ENCODE measurements at regions not wholly inside any gene's neighbourhood (a gene's known extent, or its start where the extent isn't known, plus 50 kb on each side); places are given as distances from the start of the nearest gene placed in this dataset.

DNA sequence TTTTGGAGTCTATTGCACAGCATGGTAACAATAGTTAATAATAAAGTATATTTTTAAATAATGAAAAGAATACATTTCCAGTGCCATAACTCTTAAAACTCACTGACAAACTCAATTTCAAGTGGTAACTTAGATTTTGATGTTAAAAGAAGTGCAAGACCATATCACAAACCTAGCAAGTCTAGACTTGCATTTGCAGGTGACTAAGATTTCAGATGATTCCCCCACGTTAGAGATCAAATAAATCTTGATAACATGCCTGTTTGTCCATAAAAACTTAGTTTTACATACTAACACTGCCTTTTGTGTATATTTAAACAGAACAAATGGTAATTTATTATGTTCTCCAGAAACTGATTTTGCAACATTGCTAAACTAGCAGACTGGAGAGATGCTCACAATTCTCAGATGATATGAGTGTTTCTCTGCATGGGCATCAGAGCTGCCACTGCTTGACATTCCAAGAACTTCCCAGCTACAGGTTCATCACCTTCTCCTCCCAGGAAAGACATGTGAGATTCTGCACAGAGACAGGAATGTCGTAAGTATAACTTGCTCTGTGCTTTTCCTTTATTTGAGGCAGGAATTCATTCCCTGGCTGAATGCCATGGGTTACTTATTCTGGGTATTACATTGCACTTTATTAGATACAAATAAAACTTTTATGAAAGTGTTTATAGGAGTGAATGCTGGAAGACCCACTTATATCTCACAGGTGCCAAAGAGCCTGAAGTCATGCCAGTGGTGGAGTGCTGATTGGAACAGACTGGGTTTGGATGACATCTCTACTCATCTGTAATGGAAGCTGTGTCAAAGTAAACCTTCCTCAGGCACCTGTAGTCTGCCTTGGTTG is 160.2 kb upstream of the FOXA2 start:
- no peak for DNase-seq

- DNase-seq: no peak
Measured at GRCh38 chr20:22745194-22745500, 160.8 kb upstream of the FOXA2 start.

- no peak for DNase-seq
Measured at GRCh38 chr20:22746957-22747356, 162.6 kb upstream of the FOXA2 start.

DNA sequence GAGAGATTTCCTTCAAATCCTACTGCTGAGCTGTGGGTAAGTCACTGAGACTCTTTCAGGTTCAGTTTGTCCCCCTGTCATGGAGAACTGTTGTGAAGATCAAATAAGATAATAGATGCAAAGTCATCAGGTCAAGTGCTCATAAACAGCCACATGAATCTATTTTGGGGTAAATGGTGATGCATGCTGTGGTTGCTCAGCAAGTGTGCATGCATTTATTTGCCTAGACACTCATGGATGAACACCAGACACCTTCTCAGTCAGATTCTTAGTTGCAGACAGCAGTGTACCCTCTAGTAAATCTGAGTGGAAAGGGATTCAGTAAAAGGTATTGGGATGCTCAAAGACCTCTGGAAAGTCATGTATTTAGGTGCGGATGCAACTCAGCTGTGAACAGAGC is 168.0 kb upstream of the FOXA2 start:
- DNase-seq: no peak

- DNase-seq: no peak
Measured at GRCh38 chr20:22757424-22758183, 173.2 kb upstream of the FOXA2 start.

- no peak for DNase-seq
Measured at GRCh38 chr20:22758815-22759214, 174.4 kb upstream of the FOXA2 start.

- DNase-seq: no peak
Measured at GRCh38 chr20:22762576-22763256, 178.3 kb upstream of the FOXA2 start.

- DNase-seq: no peak
Measured at GRCh38 chr20:22763257-22763906, 179.0 kb upstream of the FOXA2 start.

- no peak for DNase-seq
Measured at GRCh38 chr20:22768266-22769178, 184.2 kb upstream of the FOXA2 start.

DNA sequence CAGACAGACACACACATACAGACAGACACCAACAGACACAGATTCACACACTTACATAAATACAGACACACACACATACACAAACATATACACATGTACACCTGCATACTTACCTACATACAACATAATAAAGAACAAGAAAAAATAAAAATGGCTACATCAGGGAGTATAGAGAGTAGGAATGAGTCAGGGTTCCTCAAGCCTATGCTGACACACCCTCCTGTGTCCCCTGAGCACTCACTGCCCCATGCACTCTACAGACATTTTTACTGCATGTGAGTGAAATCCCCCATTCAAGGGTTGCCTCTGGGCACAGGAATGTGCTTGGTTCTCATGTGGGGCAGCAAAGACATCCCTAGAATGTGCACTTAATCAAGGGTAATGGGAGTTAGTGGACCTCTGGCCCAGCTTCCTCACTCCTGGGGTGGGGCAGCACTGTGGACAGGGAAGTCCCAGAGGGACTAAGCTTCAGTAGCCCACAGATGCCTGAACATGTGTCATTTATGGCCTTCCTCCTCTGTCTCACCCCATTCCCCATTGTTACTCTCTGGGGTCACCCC is 185.9 kb upstream of the FOXA2 start:
- no peak for DNase-seq

- DNase-seq: no peak
Measured at GRCh38 chr20:22771706-22772105, 187.3 kb upstream of the FOXA2 start.

GRCh38 chr20:22773344-22773743 is 189.0 kb upstream of the FOXA2 start:
- no peak for DNase-seq

- DNase-seq: no peak
Measured at GRCh38 chr20:22775256-22775655, 190.9 kb upstream of the FOXA2 start.

DNA sequence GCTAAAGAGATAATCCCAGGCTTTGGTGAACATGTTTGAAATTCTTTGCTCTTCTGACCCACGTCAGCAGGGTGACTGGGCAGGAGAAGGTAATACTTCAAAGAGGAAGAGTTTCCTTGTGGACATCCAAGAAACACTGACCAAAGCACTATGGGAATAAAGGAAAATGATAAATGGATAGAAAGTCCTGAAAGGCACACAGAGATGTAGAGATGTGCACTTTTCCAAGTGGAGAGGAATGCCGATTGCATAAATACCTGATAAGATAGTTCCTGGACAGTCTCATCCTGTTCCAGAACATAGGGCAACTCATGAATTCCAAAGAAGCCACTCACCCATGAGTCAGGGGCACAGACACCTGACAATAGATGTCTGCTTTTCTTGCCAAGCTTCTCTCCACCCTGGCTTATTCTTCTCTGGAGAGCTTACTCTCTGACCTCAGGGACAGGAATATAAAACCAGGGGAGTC is 191.3 kb upstream of the FOXA2 start:
- DNase-seq: no peak

DNA sequence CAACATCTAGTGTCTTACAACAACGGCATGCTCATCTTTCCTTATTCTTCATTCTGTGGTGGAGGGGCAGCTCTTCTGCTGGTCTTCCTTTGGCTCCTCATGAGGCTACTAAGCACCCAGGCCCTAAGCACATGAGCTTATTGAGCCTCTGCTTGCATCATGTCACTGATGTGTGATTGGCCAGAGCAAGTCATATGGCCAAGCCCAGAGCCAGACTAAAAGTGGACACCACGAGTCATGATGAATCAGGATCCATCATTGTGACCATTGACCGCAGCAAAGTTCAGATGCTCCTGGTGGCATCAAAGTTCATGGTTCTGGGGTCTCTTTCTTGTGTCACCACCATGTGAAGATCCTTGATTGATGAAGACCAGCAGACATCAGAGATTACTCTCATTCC is 192.0 kb upstream of the FOXA2 start:
- no peak for DNase-seq

DNA sequence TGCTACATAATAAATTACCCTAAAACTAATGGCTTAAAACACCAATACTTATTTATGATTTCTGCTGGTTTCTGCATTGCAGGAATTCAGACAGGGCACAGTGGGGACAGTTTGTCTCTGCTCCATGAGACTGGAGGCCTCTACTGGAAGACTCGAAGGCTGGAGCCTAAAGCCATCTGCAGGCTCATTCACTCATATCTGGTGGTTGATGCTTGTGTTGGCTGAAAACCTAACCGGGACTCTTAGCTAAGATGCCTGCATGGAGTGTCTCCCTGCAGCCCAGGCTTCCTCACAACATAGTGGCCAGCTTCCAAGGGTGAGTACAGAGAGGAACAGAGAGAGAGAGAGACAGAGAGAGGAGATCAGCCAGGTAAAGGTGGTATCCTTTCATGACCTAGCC is 195.5 kb upstream of the FOXA2 start:
- no peak for DNase-seq

- no peak for DNase-seq
Measured at GRCh38 chr20:22781869-22782268, 197.5 kb upstream of the FOXA2 start.

- DNase-seq: no peak
Measured at GRCh38 chr20:22789676-22790075, 205.3 kb upstream of the FOXA2 start.

GRCh38 chr20:22791396-22791795 is 207.0 kb upstream of the FOXA2 start:
- DNase-seq: no peak

GRCh38 chr20:22791877-22792525 is 207.6 kb upstream of the FOXA2 start:
- DNase-seq: no peak

- no peak for DNase-seq
Measured at GRCh38 chr20:22794200-22794599, 209.8 kb upstream of the FOXA2 start.

Data from right forelimb (tissue), 1 donor.